MM.1S (cell line): ENCODE measurements at regions not wholly inside any gene's neighbourhood (a gene's known extent, or its start where the extent isn't known, plus 50 kb on each side); places are given as distances from the start of the nearest gene placed in this dataset.
A peak's percentile ranks its signal among the peaks of the same experiment; 100 is the strongest.

ENCODE experiments used
- DNase-seq: peaks from one replicate; pipeline ENCODE4 v3.0.0-alpha.2; 2015
- H2AFZ ChIP-seq: fragments of 300-600 bp; sonication (generic); 2 replicates; pipeline ENCODE4 v1.6.0; 2016; ENCODE audit warnings: antibody characterized with exemption, low read length
- H3F3A ChIP-seq: fragments of 300-600 bp; sonication (generic); 2 replicates; pipeline ENCODE4 v1.6.1; 2016; ENCODE audit warnings: mild to moderate bottlenecking, antibody characterized with exemption, low read length, moderate library complexity, mixed read lengths; ENCODE audit not compliant: insufficient read depth
- H3K27ac ChIP-seq: fragments of 300-600 bp; sonication (generic); 2 replicates; pipeline ENCODE4 v1.5.1; 2016; ENCODE audit warnings: mild to moderate bottlenecking, low read length
- H3K27me3 ChIP-seq: fragments of 300-600 bp; sonication (generic); replicated peaks from 2 replicates; pipeline ENCODE4 v1.6.0; 2016; ENCODE audit warnings: low read length; ENCODE audit not compliant: insufficient read depth
- H3K36me3 ChIP-seq: fragments of 300-600 bp; sonication (generic); replicated peaks from 2 replicates; pipeline ENCODE4 v1.6.1; 2016; ENCODE audit warnings: mild to moderate bottlenecking, low read length, mixed read lengths; ENCODE audit not compliant: insufficient read depth
- H3K4me1 ChIP-seq: fragments of 300-600 bp; sonication (generic); 2 replicates; pipeline ENCODE4 v1.6.1; 2016; ENCODE audit warnings: low read length, mixed read lengths
- H3K4me2 ChIP-seq: fragments of 300-600 bp; sonication (generic); 2 replicates; pipeline ENCODE4 v1.6.0; 2016; ENCODE audit warnings: low read depth, low read length
- H3K4me3 ChIP-seq: fragments of 300-600 bp; sonication (generic); 2 replicates; pipeline ENCODE4 v1.5.1; 2016; ENCODE audit warnings: low read length, mixed read lengths
- H3K79me2 ChIP-seq: fragments of 300-600 bp; sonication (generic); 2 replicates; pipeline ENCODE4 v1.6.1; 2016; ENCODE audit warnings: mixed run types, low read length, mixed read lengths
- H3K9ac ChIP-seq: fragments of 300-600 bp; sonication (generic); 2 replicates; pipeline ENCODE4 v1.6.1; 2016; ENCODE audit warnings: low read length, mixed read lengths
- H3K9me2 ChIP-seq: fragments of 300-600 bp; sonication (generic); replicated peaks from 2 replicates; pipeline ENCODE4 v1.6.1; 2016; ENCODE audit warnings: mild to moderate bottlenecking, low read length, mixed read lengths; ENCODE audit not compliant: insufficient read depth
- H3K9me3 ChIP-seq: fragments of 300-600 bp; sonication (generic); replicated peaks from 2 replicates; pipeline ENCODE4 v1.6.1; 2016; ENCODE audit warnings: mild to moderate bottlenecking, low read length, mixed read lengths; ENCODE audit not compliant: insufficient read depth
- H4K20me1 ChIP-seq: fragments of 300-600 bp; sonication (generic); 2 replicates; pipeline ENCODE4 v1.6.1; 2016; ENCODE audit warnings: mild to moderate bottlenecking, low read length, moderate library complexity, mixed read lengths; ENCODE audit not compliant: insufficient read depth
- EZH2 ChIP-seq: fragments of 300-600 bp; sonication (generic); optimal IDR thresholded peaks from 2 replicates; pipeline ENCODE3; 2017; ENCODE audit warnings: low read depth, mild to moderate bottlenecking, antibody characterized with exemption, low read length, mixed read lengths
- EZH2phosphoT487 ChIP-seq: fragments of 300-600 bp; sonication (generic); IDR thresholded peaks from 2 replicates; pipeline ENCODE4 v1.6.1; 2018; ENCODE audit warnings: antibody characterized with exemption, low read length
- TF ChIP-seq, protein P1 (sequence below): fragments of 300-600 bp; sonication (generic); IDR thresholded peaks from 2 replicates; pipeline ENCODE4 v1.5.1; 2016; ENCODE audit warnings: antibody characterized with exemption, low read length, mixed read lengths

DNA sequence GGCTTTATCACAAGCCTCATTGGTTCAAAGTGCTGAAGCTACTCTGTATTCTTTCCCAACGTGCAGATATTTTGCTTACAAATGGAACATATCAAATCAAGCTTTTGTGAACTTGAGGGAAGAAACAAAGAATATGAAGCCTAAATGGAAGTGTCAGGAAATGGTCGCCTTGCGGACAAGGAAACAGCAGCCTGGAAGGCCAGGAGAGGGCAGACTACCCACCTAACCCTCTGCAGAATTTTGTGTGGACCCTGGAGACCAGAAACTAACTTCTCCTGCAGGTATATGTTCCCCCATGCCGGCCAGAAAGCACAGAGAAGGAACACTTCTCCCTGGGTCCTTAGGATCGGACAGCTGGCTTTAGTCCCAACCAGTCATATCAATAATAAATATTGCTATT, 1425.8 kb downstream of the PCDH7 start:
- no peak for DNase-seq
- no peaks in the 10 kb centered on the region for H3K36me3 ChIP-seq
- no peaks in the 10 kb centered on the region for H3K4me1 ChIP-seq
- no peaks in the 10 kb centered on the region for H4K20me1 ChIP-seq
- H3K4me2 ChIP-seq = no peak overlapping the region
- H3F3A ChIP-seq = no peaks in the 10 kb centered on the region
- H3K9me3 ChIP-seq = no peaks in the 10 kb centered on the region
- no peaks in the 10 kb centered on the region for H3K27me3 ChIP-seq
- no peak overlapping the region for H3K27ac ChIP-seq
- H2AFZ ChIP-seq = no peak overlapping the region
- no peak for TF ChIP-seq EZH2phosphoT487
- TF ChIP-seq, protein P1, sequence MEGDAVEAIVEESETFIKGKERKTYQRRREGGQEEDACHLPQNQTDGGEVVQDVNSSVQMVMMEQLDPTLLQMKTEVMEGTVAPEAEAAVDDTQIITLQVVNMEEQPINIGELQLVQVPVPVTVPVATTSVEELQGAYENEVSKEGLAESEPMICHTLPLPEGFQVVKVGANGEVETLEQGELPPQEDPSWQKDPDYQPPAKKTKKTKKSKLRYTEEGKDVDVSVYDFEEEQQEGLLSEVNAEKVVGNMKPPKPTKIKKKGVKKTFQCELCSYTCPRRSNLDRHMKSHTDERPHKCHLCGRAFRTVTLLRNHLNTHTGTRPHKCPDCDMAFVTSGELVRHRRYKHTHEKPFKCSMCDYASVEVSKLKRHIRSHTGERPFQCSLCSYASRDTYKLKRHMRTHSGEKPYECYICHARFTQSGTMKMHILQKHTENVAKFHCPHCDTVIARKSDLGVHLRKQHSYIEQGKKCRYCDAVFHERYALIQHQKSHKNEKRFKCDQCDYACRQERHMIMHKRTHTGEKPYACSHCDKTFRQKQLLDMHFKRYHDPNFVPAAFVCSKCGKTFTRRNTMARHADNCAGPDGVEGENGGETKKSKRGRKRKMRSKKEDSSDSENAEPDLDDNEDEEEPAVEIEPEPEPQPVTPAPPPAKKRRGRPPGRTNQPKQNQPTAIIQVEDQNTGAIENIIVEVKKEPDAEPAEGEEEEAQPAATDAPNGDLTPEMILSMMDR = no peak
- no peak for TF ChIP-seq EZH2
- no peak overlapping the region for H3K9ac ChIP-seq
- H3K79me2 ChIP-seq = no peaks in the 10 kb centered on the region
- no peaks in the 10 kb centered on the region for H3K9me2 ChIP-seq
- H3K4me3 ChIP-seq = no peak overlapping the region

DNA sequence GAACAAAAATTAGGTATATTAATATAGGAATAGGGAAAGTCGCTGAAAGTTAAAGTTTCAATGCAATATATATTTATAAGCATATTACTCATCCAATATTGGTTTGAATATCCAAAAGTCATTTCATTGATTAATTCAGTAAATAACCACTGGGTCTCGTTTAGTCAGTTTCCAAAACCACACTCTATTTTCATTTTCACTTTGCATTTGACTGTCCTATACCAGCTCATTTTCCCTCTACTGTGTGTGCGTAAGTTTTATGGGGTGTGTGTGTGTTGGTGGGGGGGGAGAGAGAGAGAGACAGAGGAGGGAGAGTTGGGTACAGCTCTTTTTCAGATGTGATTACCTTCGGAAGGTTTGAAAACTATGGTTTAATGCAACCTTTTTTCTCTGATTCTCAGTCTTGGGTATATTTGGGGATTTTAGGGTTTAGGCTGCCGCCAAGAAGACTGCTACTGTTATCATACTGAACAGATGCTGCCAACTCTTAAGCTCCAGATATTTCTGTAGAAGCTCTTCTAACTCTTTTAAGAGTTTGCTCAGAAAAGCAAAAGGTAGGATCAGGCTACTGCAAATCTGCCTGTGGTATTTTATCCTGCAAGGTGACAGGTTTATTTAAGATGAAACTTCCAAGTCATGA, 1427.4 kb downstream of the PCDH7 start:
- Histone ChIP-seq H3K27me3 (no peaks in the 10 kb centered on the region), H3K36me3 (no peaks in the 10 kb centered on the region), H3K4me2 (peak overlapping the region; percentile 27), H3K9ac (no peak overlapping the region), H3K79me2 (no peaks in the 10 kb centered on the region), H3K4me3 (peak overlapping the region; percentile 29; the same call in 1 of the 2 replicates), H4K20me1 (no peaks in the 10 kb centered on the region), H3F3A (no peaks in the 10 kb centered on the region), H3K9me3 (no peaks in the 10 kb centered on the region), H3K9me2 (no peaks in the 10 kb centered on the region), H3K27ac (peak overlapping the region; percentile 3; the same call in 1 of the 2 replicates), H2AFZ (peak overlapping the region; percentile 39), H3K4me1 (no peaks in the 10 kb centered on the region)
- peak; percentile 31 for DNase-seq
- TF ChIP-seq EZH2phosphoT487 = no peak

DNA sequence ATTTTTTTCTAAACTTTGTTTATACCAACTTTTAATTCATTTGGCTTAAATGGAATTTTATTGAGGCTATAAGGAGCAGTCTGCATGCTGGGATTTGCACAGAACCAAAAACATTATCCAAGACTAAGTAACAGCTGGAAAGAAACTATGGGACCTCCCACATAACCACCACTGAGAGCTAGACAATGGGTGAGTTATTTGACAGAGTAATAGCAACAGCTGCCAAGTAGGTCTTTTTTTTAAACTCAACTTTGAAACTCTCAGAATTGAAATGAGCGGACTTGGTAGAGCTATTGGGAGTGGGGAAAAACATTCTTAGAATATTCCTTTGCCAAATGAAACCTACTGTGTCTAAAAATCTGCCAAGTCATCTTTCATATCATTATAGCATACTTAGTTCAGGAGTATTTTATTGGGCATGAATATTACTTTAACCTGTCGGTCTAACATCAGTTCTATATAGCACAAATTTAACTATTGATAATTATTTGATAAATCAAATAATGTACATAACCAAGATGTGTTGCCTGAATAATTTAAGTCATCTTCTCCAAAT, 1428.0 kb downstream of the PCDH7 start:
- TF ChIP-seq, protein P1 = no peak
- TF ChIP-seq EZH2phosphoT487 = no peak
- Histone ChIP-seq H3K36me3 (no peaks in the 10 kb centered on the region), H3F3A (no peaks in the 10 kb centered on the region), H3K9me3 (no peaks in the 10 kb centered on the region), H3K27ac (no peak overlapping the region; the same call in 1 of the 2 replicates), H3K4me2 (peak overlapping the region; percentile 27), H3K4me1 (no peaks in the 10 kb centered on the region), H3K9me2 (no peaks in the 10 kb centered on the region), H3K79me2 (no peaks in the 10 kb centered on the region), H3K27me3 (no peaks in the 10 kb centered on the region), H2AFZ (peak overlapping the region; percentile 39), H3K9ac (no peak overlapping the region), H4K20me1 (no peaks in the 10 kb centered on the region), H3K4me3 (peak overlapping the region; percentile 29; the same call in 1 of the 2 replicates)
- DNase-seq = no peak

DNA sequence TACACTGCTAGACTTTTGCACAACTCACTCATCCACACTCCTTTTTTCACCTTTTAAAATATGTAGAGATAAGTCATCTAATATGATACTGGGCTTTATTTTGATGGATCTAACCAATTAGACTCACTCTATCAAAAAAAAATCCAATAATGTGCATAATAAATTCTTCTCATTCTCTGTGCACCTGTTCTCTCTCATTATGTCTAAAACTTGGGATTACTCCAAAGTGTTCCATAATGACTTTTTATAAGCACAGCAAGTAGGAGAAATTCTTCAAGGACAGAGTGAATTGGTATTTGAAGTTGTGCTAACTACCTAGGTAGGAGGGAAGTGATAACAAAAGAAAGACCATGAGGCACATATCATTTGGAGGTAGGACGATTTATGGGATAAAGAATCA, 1438.8 kb downstream of the PCDH7 start:
- Histone ChIP-seq H3K27ac (no peak overlapping the region), H3K9ac (no peak overlapping the region), H3K9me3 (no peaks in the 10 kb centered on the region; the same call in 1 of the 2 replicates), H3K36me3 (no peaks in the 10 kb centered on the region), H3F3A (no peaks in the 10 kb centered on the region), H3K9me2 (no peaks in the 10 kb centered on the region), H2AFZ (no peak overlapping the region), H4K20me1 (no peaks in the 10 kb centered on the region), H3K4me3 (no peak overlapping the region), H3K4me2 (no peak overlapping the region), H3K4me1 (no peaks in the 10 kb centered on the region), H3K79me2 (no peaks in the 10 kb centered on the region), H3K27me3 (no peaks in the 10 kb centered on the region)
- TF ChIP-seq, protein P1 = no peak
- TF ChIP-seq EZH2 (no peak), EZH2phosphoT487 (no peak)
- DNase-seq = no peak
